GM12865 (cell line): ENCODE measurements at regions not wholly inside any gene's neighbourhood (a gene's known extent, or its start where the extent isn't known, plus 50 kb on each side); places are given as distances from the start of the nearest gene placed in this dataset.

Experiments
- DNase-seq: peaks from one replicate; pipeline ENCODE4 v3.0.0; 2010; ENCODE audit warnings: low read depth
- H3K4me3 ChIP-seq: 2 replicates; pipeline ENCODE4 v1.5.1; 2011; ENCODE audit warnings: mild to moderate bottlenecking, low read depth, low read length, control low read depth
- CTCF ChIP-seq: IDR thresholded peaks from 2 replicates; pipeline ENCODE4 v1.5.1; 2011; ENCODE audit warnings: low read length, control low read depth, low read depth, inconsistent platforms; ENCODE audit not compliant: insufficient read depth; ENCODE audit errors: missing control alignments

GRCh38 chr3:165892565-165892964 lies 55.3 kb upstream of the BCHE start:
- no peak overlapping the region for H3K4me3 ChIP-seq
- no peak for TF ChIP-seq CTCF
- DNase-seq: no peak
